ENCODE measurements at regions not wholly inside any gene's neighbourhood (a gene's known extent, or its start where the extent isn't known, plus 50 kb on each side); places are given as distances from the start of the nearest gene placed in this dataset.
"Not testable (repeated sequence)": the region's sequence is repeated elsewhere in the genome, so short reads cannot be mapped to it uniquely, and the experiment has no call there.

DNA sequence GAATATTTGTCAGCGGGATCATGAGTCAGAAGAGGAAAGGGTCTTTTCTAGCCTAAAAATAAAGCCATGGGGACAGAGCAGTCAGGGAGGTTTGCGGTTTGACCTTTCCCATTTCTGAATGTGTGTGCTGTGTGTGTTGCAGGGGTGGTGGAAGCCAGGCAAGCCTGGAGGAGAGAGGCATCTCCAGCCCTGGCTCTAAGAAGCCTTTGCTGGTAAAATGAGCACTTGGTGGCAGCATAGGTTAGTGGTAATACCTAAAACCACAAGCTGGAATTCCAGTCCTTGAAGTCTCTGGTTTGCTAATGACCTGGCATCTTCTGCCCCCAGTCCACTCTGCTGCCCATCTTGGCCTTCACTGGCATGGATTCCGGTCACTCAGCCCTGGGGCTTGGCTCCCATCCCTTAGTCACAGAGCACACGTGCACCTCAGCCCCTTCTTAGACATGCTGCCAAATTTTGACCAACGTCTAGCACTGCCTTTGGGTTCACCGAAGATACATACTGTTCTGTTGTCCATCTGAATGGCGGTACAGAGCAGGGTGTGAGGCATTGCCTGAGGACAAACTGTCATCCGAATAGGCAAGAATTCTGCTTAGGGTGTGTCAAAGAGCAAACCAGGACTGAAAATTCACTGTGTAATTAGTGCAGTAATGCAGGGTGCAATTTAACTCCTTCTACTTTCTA is 52.7 kb downstream of the KCNA5 start:
- no peak for DNase-seq

DNA sequence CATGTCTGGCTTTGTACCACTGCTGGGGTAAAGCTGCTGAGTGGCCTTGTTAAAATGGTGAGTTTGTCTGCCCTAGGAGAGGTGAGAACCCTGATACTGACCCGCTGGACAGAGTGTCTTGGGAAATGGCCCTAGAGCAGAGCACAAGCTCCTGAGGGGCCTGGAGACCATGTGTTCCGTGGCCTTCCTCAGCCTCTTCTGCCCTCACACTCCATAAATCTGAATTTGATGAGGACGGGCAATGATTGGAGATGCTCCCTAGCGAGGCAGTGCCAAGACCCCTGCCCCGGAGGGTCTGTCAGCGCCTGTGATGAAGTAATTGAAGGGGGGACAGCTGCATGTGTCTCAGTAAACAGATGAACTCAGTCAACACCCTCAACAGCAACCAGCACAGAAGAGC is 54.1 kb downstream of the KCNA5 start:
- DNase-seq: no peak

DNA sequence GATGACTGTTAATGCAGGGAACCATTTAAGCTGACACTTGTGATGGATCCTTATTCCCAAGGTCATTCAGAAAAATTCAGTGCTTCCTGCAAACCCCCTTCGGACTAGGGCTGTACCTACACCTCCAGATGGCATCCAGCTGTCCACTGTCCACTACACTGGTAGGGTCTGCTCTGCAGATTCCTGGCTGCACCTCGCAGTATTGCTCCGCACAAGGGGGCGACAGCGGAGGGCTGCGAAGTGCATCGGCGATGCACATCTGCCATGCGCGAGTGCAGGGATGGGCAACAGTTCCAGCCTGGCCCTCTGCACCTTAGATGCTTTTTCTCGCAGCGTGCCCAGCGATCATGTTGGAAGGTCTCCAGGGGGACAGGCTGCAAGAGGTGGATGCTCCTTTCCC is 55.5 kb downstream of the KCNA5 start:
- no peak for DNase-seq

DNA sequence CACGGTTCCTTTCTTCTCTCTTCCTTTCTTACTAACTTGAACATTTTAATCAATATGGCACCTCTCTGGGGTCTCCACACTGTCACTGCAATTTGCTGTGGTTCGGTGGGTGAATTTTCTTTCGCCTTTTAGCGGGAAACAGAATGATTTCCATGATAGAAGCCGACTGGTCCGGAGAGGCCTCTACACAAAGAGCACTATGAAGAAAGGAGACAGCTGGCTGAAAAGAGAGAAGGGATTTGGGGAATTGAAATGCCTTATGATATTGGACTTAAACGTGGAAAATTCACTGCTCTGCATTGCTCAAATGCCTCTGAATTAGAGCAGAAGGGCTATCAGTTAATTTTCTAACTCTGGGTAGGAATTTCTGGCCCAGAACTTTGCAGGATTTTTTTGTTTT is 55.9 kb downstream of the KCNA5 start:
- no peak for DNase-seq

DNA sequence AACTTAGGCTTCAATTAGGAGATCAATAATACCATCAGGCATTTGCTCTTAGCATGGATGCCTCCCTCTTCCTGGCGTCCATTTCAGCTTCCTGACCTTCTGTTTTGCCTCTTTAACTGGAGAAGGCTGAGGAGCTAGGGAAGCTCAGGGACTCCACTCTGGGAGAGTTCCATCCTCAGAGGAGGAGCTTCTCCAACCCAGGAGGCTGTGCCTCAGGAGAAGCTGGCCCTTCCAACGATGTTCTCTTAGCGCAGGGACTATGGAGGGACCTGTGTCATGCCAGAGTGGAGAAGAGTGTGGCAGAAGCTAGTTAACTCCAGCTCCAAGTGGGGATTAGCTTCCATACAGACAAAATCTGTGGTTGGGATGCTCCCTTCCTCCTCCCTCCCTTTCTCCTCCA is 58.0 kb downstream of the KCNA5 start:
- no peak for DNase-seq

DNA sequence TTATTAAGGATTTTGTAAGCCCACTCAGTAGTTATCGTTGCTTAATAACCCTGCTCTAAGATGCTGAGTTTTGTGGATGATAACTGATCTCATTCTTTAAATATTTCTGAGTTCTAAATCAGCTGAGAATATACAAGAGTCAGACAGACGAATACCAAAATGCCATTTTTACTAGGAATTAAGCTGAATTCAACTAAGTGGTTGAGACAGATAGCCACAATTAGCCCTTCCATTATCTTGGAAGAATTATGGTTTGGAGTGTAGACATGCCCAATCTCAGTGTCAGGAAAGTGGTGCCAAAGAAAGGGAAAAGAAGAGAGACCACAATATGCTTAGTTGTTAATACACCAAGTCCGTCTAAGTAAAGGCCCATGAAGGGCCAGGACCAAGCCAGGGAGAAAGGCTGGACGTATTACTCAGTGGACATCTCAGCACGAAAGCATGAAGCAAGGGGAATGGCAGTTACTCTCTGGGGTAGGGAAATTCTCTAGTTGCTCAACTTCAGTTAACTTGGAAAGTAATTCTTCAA is 58.6 kb downstream of the KCNA5 start:
- no peak for DNase-seq

DNA sequence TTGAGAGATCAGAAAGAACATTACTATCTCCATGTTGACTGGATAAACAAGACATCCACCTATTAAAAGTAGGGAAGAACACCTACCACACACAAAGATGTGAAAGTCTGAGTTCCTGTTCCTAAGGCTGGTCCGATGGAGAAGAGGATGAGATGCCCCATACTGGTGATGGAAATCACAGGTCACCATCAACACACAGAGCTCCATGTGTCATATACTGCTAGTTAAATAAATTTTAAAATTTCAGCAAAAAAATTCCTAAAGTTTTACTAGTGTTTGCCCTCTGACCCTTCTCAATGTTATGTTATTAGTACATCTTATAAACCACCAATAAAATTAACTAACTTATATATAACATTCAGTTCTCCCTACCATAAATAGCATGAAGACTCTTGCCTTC is 59.1 kb downstream of the KCNA5 start:
- DNase-seq: no peak

DNA sequence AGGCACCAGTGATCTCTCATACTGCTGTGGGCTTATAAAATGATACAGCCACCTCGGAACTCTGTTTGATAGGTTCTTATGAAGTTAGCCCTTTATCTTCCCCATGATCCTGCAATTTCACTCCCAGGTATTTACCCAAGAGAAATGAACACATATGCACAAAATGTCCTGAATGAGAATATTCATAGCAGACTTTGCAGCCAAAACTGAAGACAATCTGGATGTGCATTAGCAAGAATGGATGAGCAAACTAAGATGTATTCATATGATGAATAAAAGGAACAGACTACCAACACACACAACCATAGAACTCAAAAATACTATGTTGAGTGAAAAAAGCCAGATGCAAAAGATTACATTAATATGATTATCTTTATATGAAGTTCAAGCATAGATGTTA is 66.7 kb downstream of the KCNA5 start:
- no peak for DNase-seq

DNA sequence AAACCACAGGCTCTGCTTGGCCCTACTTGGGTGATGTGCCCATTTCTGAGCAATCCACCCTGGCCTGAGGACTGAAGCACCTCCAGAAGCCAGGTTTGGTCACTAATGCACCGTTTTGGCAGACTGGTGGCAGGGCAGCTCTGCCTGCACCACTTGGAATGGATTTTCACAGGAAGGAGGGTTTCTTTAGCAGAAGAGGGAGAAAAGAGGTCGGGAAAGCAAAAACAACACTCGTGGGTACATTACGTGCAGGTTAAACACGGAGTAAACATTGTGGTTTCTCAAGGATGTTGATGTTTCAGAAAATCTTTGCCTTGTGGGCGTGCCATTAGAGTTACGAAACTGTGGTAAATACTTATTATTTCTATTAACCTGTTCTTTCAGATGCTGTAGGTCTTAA is 70.8 kb downstream of the KCNA5 start:
- DNase-seq: no peak

DNA sequence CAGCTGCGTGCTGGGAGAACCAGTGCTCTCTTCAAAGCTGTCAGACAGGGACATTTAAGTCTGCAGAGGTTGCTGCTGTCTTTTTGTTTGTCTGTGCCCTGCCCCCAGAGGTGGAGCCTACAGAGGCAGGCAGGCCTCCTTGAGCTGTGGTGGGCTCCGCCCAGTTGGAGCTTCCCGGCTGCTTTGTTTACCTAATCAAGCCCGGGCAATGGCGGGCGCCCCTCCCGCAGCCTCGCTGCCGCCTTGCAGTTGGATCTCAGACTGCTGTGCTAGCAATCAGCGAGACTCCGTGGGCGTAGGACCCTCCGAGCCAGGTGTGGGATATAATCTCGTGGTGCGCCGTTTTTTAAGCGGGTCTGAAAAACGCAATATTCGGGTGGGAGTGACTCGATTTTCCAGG is 78.1 kb downstream of the KCNA5 start:
- not testable (repeated sequence) for DNase-seq

DNA sequence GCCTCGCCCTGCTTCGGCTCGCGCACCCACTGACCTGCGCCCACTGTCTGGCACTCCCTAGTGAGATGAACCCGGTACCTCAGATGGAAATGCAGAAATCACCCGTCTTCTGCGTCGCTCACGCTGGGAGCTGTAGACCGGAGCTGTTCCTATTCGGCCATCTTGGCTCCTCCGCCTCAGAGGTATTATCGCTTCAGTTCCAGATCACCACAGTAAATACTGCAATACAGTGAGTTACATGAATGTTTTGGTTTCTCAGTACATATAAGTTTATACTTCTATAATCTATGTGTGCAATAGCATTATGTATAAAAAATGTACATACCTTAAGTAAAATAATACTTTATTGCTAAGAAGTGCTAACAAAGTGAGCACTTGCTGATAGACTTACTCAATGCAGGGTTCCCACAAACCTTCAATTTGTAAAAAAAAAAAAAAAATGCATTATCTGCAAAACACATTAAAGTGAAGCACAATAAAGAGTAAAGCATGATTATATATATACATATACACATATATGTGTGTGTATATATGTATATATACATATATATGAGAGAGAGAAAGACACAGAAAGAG is 78.7 kb downstream of the KCNA5 start:
- DNase-seq: not testable (repeated sequence)

DNA sequence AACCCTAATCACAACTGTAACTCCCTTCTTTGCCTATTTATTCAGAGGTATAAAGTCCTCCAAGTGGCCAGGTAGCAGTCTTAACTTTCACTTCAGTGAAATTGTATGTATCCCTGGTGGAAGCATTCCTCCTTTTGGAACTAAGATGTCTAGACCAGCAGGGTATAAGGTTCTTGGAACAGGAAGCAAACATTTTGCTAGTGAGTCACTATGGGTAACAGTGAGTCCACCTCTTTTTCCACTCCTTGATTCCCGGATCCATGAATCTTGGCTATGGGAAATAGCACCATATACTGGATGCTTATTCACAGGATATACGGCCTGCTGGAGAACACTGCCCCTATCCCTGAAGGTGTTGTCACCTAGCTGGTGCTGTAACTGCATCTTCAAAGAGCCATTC is 80.2 kb downstream of the KCNA5 start:
- DNase-seq: no peak

DNA sequence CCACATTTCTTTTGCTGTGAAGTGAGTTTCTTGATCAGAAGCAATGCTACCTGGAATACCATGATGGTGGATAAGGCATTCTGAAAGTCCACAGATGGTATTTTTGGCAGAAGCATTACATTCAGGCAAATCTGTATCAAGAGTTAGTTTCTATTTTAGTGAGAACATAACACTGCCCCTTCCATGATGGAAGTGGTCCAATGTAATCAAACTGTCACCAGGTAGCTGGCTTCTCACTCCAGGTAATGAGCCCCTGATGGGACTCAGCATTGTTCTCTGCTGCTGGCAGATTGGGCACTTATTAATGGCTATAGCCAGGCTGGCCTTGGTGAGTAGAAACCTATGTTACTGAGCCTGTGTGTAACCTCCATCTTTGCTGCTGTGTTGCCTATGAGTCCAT is 80.7 kb downstream of the KCNA5 start:
- DNase-seq: no peak

DNA sequence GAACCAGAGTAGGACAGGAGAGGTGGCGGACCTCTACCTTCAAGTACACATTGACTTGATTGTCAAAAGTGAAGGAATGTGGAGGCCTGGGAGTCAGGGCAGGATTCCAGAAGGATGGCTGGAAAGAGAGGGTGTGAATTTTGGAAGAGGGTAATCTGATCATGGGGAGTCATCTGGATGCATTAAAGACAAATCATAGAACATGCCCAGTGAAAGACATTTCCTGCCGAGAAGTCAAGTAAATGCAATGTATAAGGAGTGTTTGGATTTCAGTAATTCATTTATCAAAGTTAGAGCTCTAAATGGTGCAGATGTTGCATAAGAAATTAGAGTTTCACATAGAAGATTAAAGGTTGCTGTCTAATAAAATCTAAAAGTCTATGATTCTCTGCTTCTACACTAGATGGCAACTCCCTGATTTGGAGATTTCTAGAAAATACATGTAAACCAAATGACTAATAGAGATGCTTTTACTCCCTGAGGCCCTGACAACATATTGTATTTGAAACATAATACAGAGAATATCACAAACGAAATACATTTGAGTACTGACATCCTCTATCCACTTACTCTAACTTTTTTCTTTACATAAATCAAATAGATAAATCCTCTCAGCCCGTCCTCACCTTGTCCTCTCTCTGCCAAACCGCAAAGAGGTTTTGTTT is 91.3 kb downstream of the KCNA5 start:
- no peak for DNase-seq

DNA sequence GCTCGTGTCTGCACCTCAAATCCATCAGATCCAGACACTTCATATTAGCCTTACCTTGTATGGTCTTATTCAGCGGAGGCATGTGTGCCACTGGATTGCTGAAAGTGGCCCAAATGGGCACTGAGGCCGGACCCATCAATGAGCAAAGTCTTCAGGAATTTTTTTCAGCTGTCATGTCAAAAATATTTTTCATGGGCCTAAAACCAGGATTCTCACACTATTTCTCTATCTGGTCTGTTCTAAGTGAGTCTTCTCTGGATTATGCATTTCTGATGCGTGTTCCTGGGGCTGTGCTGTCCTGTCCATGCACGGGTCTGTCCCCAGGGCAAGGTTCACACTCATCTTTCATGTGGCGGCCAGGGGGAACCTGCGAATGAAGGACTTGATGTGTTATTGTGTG is 94.6 kb downstream of the KCNA5 start:
- DNase-seq: no peak

DNA sequence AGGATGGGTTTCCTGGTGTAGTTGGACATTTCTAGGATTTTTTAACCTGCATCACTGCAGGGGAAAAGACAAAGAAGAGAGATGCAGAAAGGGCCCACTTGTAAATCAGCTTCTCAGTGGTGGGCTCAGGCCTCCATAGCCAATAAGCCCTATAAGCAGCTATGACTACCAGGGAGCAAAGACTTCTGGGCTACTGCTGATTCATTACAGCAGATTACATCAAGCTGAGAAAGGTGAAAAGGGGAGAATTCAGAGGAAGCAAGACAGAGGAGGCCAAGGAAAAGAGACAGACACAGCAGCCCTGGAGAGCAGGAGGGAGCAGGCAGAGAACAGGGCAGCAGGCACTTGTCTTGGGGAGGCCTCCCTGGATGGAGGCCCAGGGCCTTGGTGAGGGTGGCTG is 95.2 kb downstream of the KCNA5 start:
- no peak for DNase-seq

DNA sequence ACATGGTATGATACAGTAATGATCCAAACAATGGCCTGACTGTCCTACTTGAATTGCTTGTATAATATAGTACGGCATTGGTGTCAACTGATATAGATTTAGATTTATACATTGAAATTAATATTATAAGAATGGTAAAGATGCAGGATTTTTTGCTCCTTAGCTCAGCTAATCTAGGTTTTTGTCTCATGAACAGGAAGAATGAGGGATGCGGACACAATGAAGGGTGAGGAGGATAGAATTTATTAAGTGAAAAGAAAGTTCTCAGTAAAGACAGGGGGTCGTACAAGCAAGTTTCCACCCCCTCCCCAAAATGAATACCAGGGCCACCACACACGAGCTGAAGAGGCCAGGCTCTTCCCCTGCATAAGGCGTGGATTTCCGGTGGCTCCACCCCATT is 96.1 kb downstream of the KCNA5 start:
- no peak for DNase-seq

DNA sequence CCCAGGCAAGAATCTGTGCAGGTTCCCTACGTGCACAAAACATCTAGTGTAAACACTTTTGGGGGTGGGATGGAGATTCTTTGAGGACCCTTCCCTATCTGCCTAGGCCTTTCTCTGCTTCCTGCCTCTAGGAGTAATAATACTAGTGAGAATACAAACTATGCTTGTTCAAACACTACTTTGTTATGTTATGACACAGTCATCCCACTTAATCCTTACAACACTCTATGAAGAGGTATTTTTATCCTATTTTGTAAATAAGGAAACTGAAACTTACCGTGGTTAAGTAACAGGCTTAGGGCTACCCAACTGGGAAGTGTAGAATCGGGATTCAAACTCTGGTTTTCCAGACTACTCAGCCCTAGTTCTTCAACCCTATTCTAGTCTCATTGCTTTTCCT is 96.5 kb downstream of the KCNA5 start:
- no peak for DNase-seq

DNA sequence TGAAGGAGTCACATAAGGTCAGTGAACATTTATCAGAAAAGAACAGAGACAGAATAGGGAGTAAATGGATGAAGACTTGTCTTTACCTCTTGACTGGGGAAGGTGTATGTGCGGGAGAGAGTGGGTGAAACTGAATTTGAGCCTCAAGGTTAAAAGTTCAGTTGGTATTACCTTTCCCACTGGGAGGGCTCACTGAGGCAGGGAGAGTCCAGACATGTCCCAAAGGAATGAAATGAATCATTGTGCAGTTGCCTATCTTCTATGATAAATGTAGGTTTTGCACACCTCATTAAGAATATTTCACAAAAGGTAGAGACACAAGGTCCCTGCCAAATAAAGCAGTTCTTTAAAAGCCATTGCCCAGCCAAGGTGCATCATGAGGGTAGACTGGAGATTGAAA is 105.2 kb downstream of the KCNA5 start:
- DNase-seq: no peak

DNA sequence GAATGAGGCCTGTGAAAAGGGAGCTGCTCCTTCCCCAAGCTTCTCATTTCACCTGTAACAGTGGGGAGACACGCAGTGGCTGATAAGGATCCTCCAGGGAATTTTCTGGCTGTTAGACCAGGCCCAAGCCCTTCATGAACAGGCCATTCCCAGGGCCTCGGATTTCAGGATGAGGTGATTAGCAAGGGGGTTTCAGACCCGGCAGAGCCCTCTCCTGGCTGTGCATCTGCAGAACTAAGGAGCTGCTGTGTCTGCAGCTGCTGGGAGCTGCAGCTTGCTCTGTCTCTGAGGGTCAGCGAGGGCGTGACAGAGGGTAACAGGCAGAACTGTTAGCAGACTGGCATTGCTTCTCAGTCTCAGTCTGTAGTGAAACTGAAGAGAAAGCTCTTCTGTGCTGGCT is 110.4 kb downstream of the KCNA5 start:
- no peak for DNase-seq

DNA sequence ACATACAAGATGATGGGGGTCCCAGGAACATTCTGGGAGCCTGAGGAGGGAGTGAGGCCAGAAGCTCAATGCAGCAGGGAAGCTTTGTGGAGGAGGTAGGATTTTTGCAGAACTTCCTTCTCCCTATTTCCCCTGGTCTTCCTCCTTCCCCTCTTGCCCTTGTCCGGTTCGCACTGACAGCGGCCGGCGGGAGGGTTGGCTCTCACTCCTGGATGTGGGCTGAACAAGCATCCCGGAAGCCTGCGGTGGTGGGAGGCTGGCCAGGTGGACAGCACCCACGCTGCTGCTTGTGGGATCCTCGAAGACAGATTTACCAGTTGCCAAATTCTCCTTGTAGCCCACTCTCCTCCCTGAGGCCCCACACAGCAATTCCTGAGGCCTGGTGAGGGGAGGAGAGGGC is 112.2 kb downstream of the KCNA5 start:
- DNase-seq: no peak

DNA sequence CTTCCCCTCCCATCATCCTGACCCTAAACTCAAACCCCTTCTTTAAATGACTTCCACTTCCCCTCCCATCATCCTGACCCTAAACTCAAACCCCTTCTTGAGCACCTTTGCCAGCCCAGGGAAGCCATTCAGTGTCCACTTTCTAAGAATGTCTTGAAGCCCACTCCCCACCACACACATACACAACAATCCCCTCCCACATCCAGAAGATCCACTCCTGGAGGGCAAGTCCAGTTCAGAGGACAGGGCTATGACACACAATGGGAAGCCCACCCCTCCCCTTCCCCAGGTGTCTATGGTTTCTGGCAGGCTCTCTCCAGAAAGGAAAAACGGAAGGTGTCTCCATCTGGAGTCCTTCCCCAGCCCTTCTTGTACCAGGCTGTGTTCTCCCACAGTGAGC is 117.1 kb downstream of the KCNA5 start:
- no peak for DNase-seq

DNA sequence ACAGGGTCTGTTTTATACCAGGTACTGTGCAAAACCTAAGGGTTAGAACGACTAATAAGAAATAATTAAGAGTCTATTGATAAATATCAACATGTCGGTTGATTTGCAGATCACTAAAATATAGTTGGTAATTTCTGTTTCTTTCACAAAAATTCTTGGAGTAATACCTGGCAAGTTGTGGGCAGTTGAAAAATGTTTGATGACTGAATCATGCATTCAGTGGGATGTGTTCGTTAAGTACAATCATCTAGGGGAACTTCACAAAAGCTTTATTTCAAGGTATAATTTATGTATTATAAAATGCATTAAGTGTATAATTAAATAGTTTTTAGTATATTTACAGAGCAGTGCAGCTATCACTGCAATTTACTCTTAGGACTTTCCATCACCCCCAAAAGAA is 120.0 kb downstream of the KCNA5 start:
- no peak for DNase-seq

DNA sequence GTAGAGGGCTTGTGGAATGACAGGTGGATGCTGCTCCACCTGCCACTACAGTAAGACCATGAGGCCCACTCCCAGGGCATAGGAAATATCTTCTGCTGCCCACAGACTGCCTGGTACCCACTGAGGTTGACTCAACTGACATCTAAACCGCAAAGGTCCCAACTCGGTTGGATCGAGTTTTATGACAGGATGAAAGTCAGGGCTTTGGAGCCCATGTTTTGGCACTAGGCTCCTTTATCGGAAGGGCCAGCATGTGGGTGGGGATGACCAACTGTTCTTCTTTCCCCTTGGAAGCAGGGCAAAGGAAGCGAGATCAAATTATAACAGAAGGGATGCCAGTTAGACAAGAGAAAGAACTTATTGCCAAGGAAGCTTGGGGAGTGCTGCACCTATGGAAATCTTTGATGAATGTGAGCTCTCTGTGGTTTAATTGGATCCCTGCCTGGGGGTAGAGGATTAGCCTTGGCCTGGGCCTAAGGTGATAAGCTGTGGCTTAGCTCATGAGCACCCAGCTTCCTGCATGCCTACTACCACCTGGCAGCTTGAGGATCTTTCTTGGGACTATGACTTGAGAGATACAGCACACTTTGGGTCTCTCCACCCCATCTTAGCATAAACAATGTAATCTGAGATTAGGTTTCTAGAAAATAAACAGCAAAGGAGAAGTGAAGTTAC is 121.8 kb downstream of the KCNA5 start:
- DNase-seq: no peak

Measured in stimulated activated CD4-positive, alpha-beta T cell treated with anti-CD3 and anti-CD28 coated beads, Interleukin-4, amount 100 ng/mL, for 1 hour (primary cell).